Type B pancreatic cell (in vitro differentiated cells): ENCODE measurements at regions not wholly inside any gene's neighbourhood (a gene's known extent, or its start where the extent isn't known, plus 50 kb on each side); places are given as distances from the start of the nearest gene placed in this dataset.
"Not testable (repeated sequence)": the region's sequence is repeated elsewhere in the genome, so short reads cannot be mapped to it uniquely, and the experiment has no call there.

Source experiments
- DNase-seq: peaks from one replicate; pipeline ENCODE4 v3.0.0; 2021; ENCODE audit warnings: mixed read lengths; ENCODE audit not compliant: unreplicated experiment; ENCODE audit errors: extremely low spot score
- H3K27ac Mint-ChIP-seq: 2 replicates; pipeline ENCODE4 v1.8.0; 2021; ENCODE audit warnings: mild to moderate bottlenecking, mixed read lengths
- H3K27me3 Mint-ChIP-seq: 2 replicates; pipeline ENCODE4 v1.8.0; 2021; ENCODE audit warnings: mixed read lengths
- H3K36me3 Mint-ChIP-seq: 2 replicates; pipeline ENCODE4 v1.8.0; 2021; ENCODE audit warnings: mixed read lengths
- H3K4me1 Mint-ChIP-seq: one replicate; pipeline ENCODE4 v1.8.0; 2021; ENCODE audit warnings: mixed read lengths; ENCODE audit not compliant: unreplicated experiment
- H3K4me3 Mint-ChIP-seq: 2 replicates; pipeline ENCODE4 v1.8.0; 2021; ENCODE audit warnings: mild to moderate bottlenecking, mixed read lengths
- H3K9me3 Mint-ChIP-seq: 2 replicates; pipeline ENCODE4 v1.8.0; 2021; ENCODE audit warnings: mixed read lengths
- CTCF ChIP-seq: fragments of 200-600 bp; sonication (generic); conservative IDR thresholded peaks from 2 replicates; pipeline ENCODE4 v1.5.0; 2021; ENCODE audit warnings: antibody characterized with exemption, mild to moderate bottlenecking

- Mint-ChIP-seq H3K36me3 (no peaks in the 10 kb centered on the region), H3K9me3 (no peaks in the 10 kb centered on the region), H3K27ac (no peak overlapping the region), H3K4me3 (no peak overlapping the region), H3K4me1 (no peaks in the 10 kb centered on the region), H3K27me3 (peaks cover 29% of the 10 kb centered on the region)
- DNase-seq: no peak
- no peak for TF ChIP-seq CTCF
These were observed 128.0 kb upstream of the CACUL1 start for GRCh38 chr10:118882741-118883140.

- H3K36me3 Mint-ChIP-seq: no peaks in the 10 kb centered on the region
- no peak for TF ChIP-seq CTCF
- no peaks in the 10 kb centered on the region for H3K9me3 Mint-ChIP-seq
- H3K27ac Mint-ChIP-seq: no peak overlapping the region
- H3K27me3 Mint-ChIP-seq: peaks cover 20% of the 10 kb centered on the region
- no peak overlapping the region for H3K4me3 Mint-ChIP-seq
- peak; percentile 51 for DNase-seq
- no peaks in the 10 kb centered on the region for H3K4me1 Mint-ChIP-seq
These were observed 137.3 kb upstream of the NANOS1 start for GRCh38 chr10:118892255-118892654.

GRCh38 chr10:118894891-118895290 is 134.6 kb upstream of the NANOS1 start:
- not testable (repeated sequence) for H3K9me3 Mint-ChIP-seq, H3K27me3 Mint-ChIP-seq, H3K27ac Mint-ChIP-seq, H3K4me3 Mint-ChIP-seq, H3K36me3 Mint-ChIP-seq, H3K4me1 Mint-ChIP-seq
- peak; percentile 25 for DNase-seq

GRCh38 chr10:118900617-118901016 is 128.9 kb upstream of the NANOS1 start:
- no peak for TF ChIP-seq CTCF
- Mint-ChIP-seq H3K27me3 (peaks cover 10% of the 10 kb centered on the region), H3K4me3 (no peak overlapping the region), H3K36me3 (no peaks in the 10 kb centered on the region), H3K4me1 (peaks cover 5% of the 10 kb centered on the region), H3K27ac (no peak overlapping the region), H3K9me3 (no peaks in the 10 kb centered on the region)
- DNase-seq: peak; percentile 48

- no peaks in the 10 kb centered on the region for H3K9me3 Mint-ChIP-seq
- H3K27ac Mint-ChIP-seq: no peak overlapping the region
These were observed 128.1 kb upstream of the NANOS1 start for GRCh38 chr10:118901380-118901779.

DNA sequence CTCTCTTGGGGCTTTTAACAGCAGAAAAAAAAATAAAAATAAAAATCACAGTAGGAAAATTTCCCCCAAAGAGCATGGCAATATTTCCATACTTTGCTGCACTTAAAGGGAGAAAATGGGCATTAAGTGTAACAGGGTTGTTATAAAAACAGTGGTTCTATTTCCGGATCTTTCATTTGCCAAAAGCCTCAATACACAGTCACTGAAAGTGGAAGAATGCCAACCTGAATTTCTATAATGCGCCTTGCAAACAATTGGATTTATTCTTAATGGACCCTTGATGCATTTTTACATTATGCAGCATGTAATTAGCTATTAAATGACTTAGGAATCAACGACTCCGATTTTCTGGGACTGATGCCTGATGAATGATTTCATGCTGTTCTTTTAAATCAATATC is 127.6 kb upstream of the NANOS1 start:
- H3K9me3 Mint-ChIP-seq: no peaks in the 10 kb centered on the region
- no peak overlapping the region for H3K4me3 Mint-ChIP-seq
- peaks cover 5% of the 10 kb centered on the region for H3K4me1 Mint-ChIP-seq
- no peak for DNase-seq
- no peaks in the 10 kb centered on the region for H3K36me3 Mint-ChIP-seq
- TF ChIP-seq CTCF: no peak
- no peak overlapping the region for H3K27ac Mint-ChIP-seq
- peaks cover 10% of the 10 kb centered on the region for H3K27me3 Mint-ChIP-seq

More at GRCh38 chr10:118901380-118901779, 128.1 kb upstream of the NANOS1 start:
- DNase-seq: no peak
- H3K27me3 Mint-ChIP-seq: peaks cover 10% of the 10 kb centered on the region
- H3K4me1 Mint-ChIP-seq: peaks cover 5% of the 10 kb centered on the region
- H3K4me3 Mint-ChIP-seq: no peak overlapping the region
- no peaks in the 10 kb centered on the region for H3K36me3 Mint-ChIP-seq
- no peak for TF ChIP-seq CTCF

DNA sequence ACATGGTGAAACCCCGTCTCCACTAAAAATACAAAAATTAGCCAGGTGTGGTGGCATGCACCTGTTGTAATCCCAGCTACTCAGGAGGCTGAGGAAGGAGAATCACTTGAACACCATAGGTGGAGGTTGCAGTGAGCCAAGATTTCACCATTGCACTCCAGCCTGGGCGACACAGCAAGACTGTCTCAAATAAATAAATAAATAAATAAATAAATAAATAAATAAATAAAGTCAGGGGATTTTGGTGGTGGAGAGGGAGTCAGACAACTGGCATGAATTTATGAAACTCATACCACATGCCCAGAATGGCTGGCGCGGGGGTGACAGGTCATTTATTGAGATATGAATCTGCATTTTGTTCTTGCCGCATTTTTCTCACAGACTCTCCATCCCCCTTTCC is 126.9 kb upstream of the NANOS1 start:
- not testable (repeated sequence) for H3K4me1 Mint-ChIP-seq, H3K4me3 Mint-ChIP-seq, H3K36me3 Mint-ChIP-seq, H3K9me3 Mint-ChIP-seq, DNase-seq, H3K27me3 Mint-ChIP-seq, H3K27ac Mint-ChIP-seq
